ENCODE measurements at regions not wholly inside any gene's neighbourhood (a gene's known extent, or its start where the extent isn't known, plus 50 kb on each side); places are given as distances from the start of the nearest gene placed in this dataset.
A peak's percentile ranks its signal among the peaks of the same experiment; 100 is the strongest.

DNA sequence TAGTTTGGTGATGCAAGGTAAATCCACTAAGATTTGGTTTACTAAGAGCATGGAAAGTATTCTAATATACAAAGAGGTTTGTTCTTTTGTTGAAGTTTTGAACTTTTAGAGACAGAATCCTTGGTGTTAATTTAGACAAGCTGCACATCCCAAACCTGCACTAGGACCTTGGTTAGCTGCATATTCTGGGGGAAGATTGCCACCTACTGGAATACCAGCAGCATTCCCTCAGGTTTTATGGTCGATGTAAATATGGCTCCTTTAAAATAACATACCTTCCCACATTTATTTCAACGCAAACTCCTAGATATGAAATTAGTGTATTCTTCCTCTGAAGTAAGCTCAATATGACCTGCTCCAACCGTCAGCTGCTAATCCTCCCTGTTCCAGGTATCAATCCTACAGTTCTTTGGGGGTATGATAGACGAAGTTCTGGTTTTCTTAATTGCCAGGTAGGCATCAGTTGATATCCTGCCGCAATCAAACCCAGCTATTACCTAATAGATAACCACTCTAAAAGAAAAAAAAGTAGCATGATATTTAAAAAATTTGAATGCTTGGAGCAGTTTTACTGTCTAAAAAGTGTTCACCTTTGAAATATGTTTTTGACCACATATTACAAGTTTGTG lies 624.1 kb downstream of the ISL1 start:
- ChIA-PET POLR2A (no interaction called here), CTCF (interaction anchor here (0.6 to 2.4 kb wide), 18 partner anchors 9 to 1051 kb away, joined by 3 to 22 read pairs (median 4); no protein-coding TSS in a partner anchor)
- TF ChIP-seq ZSCAN30 (tag by site-specific recombination; IDR thresholded peaks at IDR 0.05) (0 out of 2 replicates have a peak, but pooled peaks have one; percentile 26), ZNF777 (tag by site-specific recombination; IDR thresholded peaks at IDR 0.05; ENCODE audit: borderline replicate concordance) (no peak), ZNF654 (tag by site-specific recombination; IDR thresholded peaks at IDR 0.05; ENCODE audit: low read depth) (peak; percentile 98)
- TF ChIP-seq, protein P1, sequence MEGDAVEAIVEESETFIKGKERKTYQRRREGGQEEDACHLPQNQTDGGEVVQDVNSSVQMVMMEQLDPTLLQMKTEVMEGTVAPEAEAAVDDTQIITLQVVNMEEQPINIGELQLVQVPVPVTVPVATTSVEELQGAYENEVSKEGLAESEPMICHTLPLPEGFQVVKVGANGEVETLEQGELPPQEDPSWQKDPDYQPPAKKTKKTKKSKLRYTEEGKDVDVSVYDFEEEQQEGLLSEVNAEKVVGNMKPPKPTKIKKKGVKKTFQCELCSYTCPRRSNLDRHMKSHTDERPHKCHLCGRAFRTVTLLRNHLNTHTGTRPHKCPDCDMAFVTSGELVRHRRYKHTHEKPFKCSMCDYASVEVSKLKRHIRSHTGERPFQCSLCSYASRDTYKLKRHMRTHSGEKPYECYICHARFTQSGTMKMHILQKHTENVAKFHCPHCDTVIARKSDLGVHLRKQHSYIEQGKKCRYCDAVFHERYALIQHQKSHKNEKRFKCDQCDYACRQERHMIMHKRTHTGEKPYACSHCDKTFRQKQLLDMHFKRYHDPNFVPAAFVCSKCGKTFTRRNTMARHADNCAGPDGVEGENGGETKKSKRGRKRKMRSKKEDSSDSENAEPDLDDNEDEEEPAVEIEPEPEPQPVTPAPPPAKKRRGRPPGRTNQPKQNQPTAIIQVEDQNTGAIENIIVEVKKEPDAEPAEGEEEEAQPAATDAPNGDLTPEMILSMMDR (tag by site-specific recombination; IDR thresholded peaks at IDR 0.05): peak; percentile 59
- Histone ChIP-seq H3K27ac (ENCODE audit: extremely low read depth, low read depth, low read length) (no peak overlapping the region), H3K9me3 (ENCODE audit: control insufficient read depth, insufficient read depth, low read depth, low read length) (no peaks in the 10 kb centered on the region), H3K4me1 (ENCODE audit: control insufficient read depth, insufficient read depth, low read length) (no peaks in the 10 kb centered on the region), H3K4me3 (ENCODE audit: low read depth, low read length) (peak overlapping the region; percentile 31), H3K36me3 (ENCODE audit: control insufficient read depth in 2 of 2, insufficient read depth in 1 of 2, low read length in 2 of 2) (no peaks in the 10 kb centered on the region)

DNA sequence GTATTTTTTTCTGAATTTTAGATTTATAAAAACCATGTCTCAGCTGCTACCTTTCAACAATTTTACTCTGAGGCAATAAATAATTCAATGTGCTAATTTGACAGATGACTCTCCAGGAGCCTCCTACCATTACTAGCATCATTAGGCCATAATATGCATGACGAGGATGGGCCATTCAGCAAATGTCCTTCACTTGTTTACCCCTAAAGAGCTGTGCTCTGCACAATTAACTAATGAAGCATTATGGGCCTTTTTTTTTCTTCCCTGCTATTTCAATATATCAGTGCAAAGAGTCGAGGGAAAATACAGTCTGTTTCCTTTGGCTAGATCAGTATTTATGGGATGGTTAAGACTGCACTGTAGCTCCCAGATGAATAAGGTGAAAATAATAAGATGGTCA lies 627.2 kb downstream of the ISL1 start:
- Histone ChIP-seq H3K9me3 (ENCODE audit: control insufficient read depth, insufficient read depth, low read depth, low read length) (no peaks in the 10 kb centered on the region), H3K36me3 (ENCODE audit: control insufficient read depth in 2 of 2, insufficient read depth in 1 of 2, low read length in 2 of 2) (no peaks in the 10 kb centered on the region), H3K4me1 (ENCODE audit: control insufficient read depth, insufficient read depth, low read length) (no peaks in the 10 kb centered on the region), H3K27ac (ENCODE audit: extremely low read depth, low read depth, low read length) (no peak overlapping the region), H3K4me3 (ENCODE audit: low read depth, low read length) (no peak overlapping the region)
- ChIA-PET CTCF (interaction anchor here (0.6 kb wide), 2 partner anchors 405 to 600 kb away, joined by 8 read pairs; no protein-coding TSS in a partner anchor), POLR2A (no interaction called here)
- TF ChIP-seq ZNF174 (tag by site-specific recombination; IDR thresholded peaks at IDR 0.05) (no peak), ZNF155 (tag by site-specific recombination; IDR thresholded peaks at IDR 0.05) (no peak), ZNF747 (tag by site-specific recombination; IDR thresholded peaks at IDR 0.05) (no peak), ZNF248 (tag by site-specific recombination; IDR thresholded peaks at IDR 0.05) (no peak), GLIS2 (tag by site-specific recombination; IDR thresholded peaks at IDR 0.05) (no peak), ZNF544 (tag by site-specific recombination; IDR thresholded peaks at IDR 0.05) (no peak), ZNF433 (tag by site-specific recombination; IDR thresholded peaks at IDR 0.05; ENCODE audit: low read depth) (no peak), YY2 (tag by site-specific recombination; IDR thresholded peaks at IDR 0.05) (no peak), ZFP41 (tag by site-specific recombination; IDR thresholded peaks at IDR 0.05; ENCODE audit: borderline replicate concordance) (no peak), ZNF558 (tag by site-specific recombination; IDR thresholded peaks at IDR 0.05) (no peak), ZNF555 (tag by site-specific recombination; conservative IDR thresholded peaks at IDR 0.05) (no peak), KLF8 (tag by site-specific recombination; IDR thresholded peaks at IDR 0.05) (no peak)
- TF ChIP-seq, protein P2, sequence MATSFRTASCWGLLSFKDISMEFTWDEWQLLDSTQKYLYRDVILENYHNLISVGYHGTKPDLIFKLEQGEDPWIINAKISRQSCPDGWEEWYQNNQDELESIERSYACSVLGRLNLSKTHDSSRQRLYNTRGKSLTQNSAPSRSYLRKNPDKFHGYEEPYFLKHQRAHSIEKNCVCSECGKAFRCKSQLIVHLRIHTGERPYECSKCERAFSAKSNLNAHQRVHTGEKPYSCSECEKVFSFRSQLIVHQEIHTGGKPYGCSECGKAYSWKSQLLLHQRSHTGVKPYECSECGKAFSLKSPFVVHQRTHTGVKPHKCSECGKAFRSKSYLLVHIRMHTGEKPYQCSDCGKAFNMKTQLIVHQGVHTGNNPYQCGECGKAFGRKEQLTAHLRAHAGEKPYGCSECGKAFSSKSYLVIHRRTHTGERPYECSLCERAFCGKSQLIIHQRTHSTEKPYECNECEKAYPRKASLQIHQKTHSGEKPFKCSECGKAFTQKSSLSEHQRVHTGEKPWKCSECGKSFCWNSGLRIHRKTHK (tag by site-specific recombination; IDR thresholded peaks at IDR 0.05): no peak
- TF ChIP-seq, protein P3, sequence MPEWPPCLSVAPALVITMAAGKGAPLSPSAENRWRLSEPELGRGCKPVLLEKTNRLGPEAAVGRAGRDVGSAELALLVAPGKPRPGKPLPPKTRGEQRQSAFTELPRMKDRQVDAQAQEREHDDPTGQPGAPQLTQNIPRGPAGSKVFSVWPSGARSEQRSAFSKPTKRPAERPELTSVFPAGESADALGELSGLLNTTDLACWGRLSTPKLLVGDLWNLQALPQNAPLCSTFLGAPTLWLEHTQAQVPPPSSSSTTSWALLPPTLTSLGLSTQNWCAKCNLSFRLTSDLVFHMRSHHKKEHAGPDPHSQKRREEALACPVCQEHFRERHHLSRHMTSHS (tag by site-specific recombination; IDR thresholded peaks at IDR 0.05): no peak
- TF ChIP-seq, protein P4, sequence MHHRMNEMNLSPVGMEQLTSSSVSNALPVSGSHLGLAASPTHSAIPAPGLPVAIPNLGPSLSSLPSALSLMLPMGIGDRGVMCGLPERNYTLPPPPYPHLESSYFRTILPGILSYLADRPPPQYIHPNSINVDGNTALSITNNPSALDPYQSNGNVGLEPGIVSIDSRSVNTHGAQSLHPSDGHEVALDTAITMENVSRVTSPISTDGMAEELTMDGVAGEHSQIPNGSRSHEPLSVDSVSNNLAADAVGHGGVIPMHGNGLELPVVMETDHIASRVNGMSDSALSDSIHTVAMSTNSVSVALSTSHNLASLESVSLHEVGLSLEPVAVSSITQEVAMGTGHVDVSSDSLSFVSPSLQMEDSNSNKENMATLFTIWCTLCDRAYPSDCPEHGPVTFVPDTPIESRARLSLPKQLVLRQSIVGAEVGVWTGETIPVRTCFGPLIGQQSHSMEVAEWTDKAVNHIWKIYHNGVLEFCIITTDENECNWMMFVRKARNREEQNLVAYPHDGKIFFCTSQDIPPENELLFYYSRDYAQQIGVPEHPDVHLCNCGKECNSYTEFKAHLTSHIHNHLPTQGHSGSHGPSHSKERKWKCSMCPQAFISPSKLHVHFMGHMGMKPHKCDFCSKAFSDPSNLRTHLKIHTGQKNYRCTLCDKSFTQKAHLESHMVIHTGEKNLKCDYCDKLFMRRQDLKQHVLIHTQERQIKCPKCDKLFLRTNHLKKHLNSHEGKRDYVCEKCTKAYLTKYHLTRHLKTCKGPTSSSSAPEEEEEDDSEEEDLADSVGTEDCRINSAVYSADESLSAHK (tag by site-specific recombination; IDR thresholded peaks at IDR 0.05): no peak

Data from HEK293 (cell line).